GM20431 (cell line): ENCODE measurements at regions not wholly inside any gene's neighbourhood (a gene's known extent, or its start where the extent isn't known, plus 50 kb on each side); places are given as distances from the start of the nearest gene placed in this dataset.

Experiments
- in situ Hi-C: fragments of 300-500 bp; cut with MseI, MboI; formaldehyde crosslinking; loops from one replicate; pipeline ENCODE4 v1.15.0; 2020; ENCODE audit warnings: low sequenced_read_pairs; ENCODE audit not compliant: unreplicated experiment

- in situ Hi-C loops, result no loop called here
These were observed 321.6 kb upstream of the TNP1 start for GRCh38 chr2:217181512-217181911.

- in situ Hi-C loops, result no loop called here
These were observed 320.0 kb upstream of the TNP1 start for GRCh38 chr2:217179854-217180253.

GRCh38 chr2:217178341-217178740 lies 318.5 kb upstream of the TNP1 start:
- in situ Hi-C loops, result no loop called here

GRCh38 chr2:217177720-217178119 lies 317.9 kb upstream of the TNP1 start:
- in situ Hi-C loops, result no loop called here

- in situ Hi-C loops, result no loop called here
These were observed 312.0 kb upstream of the TNP1 start for GRCh38 chr2:217171874-217172273.

GRCh38 chr2:217168496-217168895 lies 308.6 kb upstream of the TNP1 start:
- in situ Hi-C loops, result no loop called here

- in situ Hi-C loops, result no loop called here
These were observed 307.7 kb upstream of the TNP1 start for GRCh38 chr2:217167531-217167930.

GRCh38 chr2:217166241-217166850 lies 306.5 kb upstream of the TNP1 start:
- in situ Hi-C loops, result no loop called here

GRCh38 chr2:217165547-217165946 lies 305.7 kb upstream of the TNP1 start:
- in situ Hi-C loops, result no loop called here

- in situ Hi-C loops, result no loop called here
These were observed 304.1 kb upstream of the TNP1 start for GRCh38 chr2:217163987-217164386.

GRCh38 chr2:217162533-217162932 lies 302.7 kb upstream of the TNP1 start:
- in situ Hi-C loops, result no loop called here

GRCh38 chr2:217160978-217161973 lies 301.4 kb upstream of the TNP1 start:
- in situ Hi-C loops, result no loop called here

GRCh38 chr2:217160103-217160743 lies 300.4 kb upstream of the TNP1 start:
- in situ Hi-C loops, result no loop called here

- in situ Hi-C loops, result no loop called here
These were observed 299.1 kb upstream of the TNP1 start for GRCh38 chr2:217158928-217159327.

- in situ Hi-C loops, result no loop called here
These were observed 297.7 kb upstream of the TNP1 start for GRCh38 chr2:217157581-217157980.

- in situ Hi-C loops, result no loop called here
These were observed 296.9 kb upstream of the TNP1 start for GRCh38 chr2:217156801-217157200.

GRCh38 chr2:217154923-217155322 lies 295.1 kb upstream of the TNP1 start:
- in situ Hi-C loops, result no loop called here

GRCh38 chr2:217153510-217153909 lies 293.6 kb upstream of the TNP1 start:
- in situ Hi-C loops, result no loop called here

- in situ Hi-C loops, result no loop called here
These were observed 293.0 kb upstream of the TNP1 start for GRCh38 chr2:217152831-217153230.

GRCh38 chr2:217151509-217152206 lies 291.8 kb upstream of the TNP1 start:
- in situ Hi-C loops, result no loop called here
